Glomerular visceral epithelial cell (primary cell): ENCODE measurements at regions not wholly inside any gene's neighbourhood (a gene's known extent, or its start where the extent isn't known, plus 50 kb on each side); places are given as distances from the start of the nearest gene placed in this dataset.

ENCODE experiments used
- DNase-seq: peaks from one replicate; pipeline ENCODE4 v3.0.0-alpha.2; 2016; ENCODE audit errors: extremely low spot score

GRCh38 chr2:196315388-196316049 lies 144.1 kb upstream of the STK17B start:
- DNase-seq, result peak; percentile 22

GRCh38 chr2:196316050-196316430 lies 144.7 kb upstream of the STK17B start:
- DNase-seq, result no peak

- DNase-seq, result no peak
Measured at GRCh38 chr2:196318517-196319377, 147.4 kb upstream of the STK17B start.

GRCh38 chr2:196322973-196323810 lies 151.8 kb upstream of the STK17B start:
- DNase-seq, result peak; percentile 30

GRCh38 chr2:196324211-196324610 lies 152.8 kb upstream of the STK17B start:
- DNase-seq, result no peak

- DNase-seq, result no peak
Measured at GRCh38 chr2:196328088-196328680, 156.8 kb upstream of the STK17B start.

- no peak for DNase-seq
Measured at GRCh38 chr2:196329959-196330358, 158.6 kb upstream of the STK17B start.

- DNase-seq, result no peak
Measured at GRCh38 chr2:196330645-196331044, 159.3 kb upstream of the STK17B start.

GRCh38 chr2:196331143-196331542 lies 159.8 kb upstream of the STK17B start:
- peak; percentile 48 for DNase-seq

GRCh38 chr2:196331851-196332250 lies 160.5 kb upstream of the STK17B start:
- no peak for DNase-seq

GRCh38 chr2:196333397-196333796 lies 162.0 kb upstream of the STK17B start:
- no peak for DNase-seq

GRCh38 chr2:196334710-196335109 lies 163.3 kb upstream of the STK17B start:
- DNase-seq, result no peak

GRCh38 chr2:196335221-196335634 lies 163.8 kb upstream of the STK17B start:
- peak; percentile 72 for DNase-seq

GRCh38 chr2:196336207-196336606 lies 164.8 kb upstream of the STK17B start:
- DNase-seq, result peak; percentile 79

GRCh38 chr2:196336715-196337114 lies 165.3 kb upstream of the STK17B start:
- peak; percentile 57 for DNase-seq

- DNase-seq, result peak; percentile 61
Measured at GRCh38 chr2:196337208-196337953, 166.0 kb upstream of the STK17B start.

GRCh38 chr2:196338440-196338839 lies 167.1 kb upstream of the STK17B start:
- DNase-seq, result no peak

GRCh38 chr2:196341277-196341841 lies 170.0 kb upstream of the STK17B start:
- no peak for DNase-seq

- DNase-seq, result no peak
Measured at GRCh38 chr2:196344397-196344796, 173.0 kb upstream of the STK17B start.

GRCh38 chr2:196353717-196354116 lies 182.3 kb upstream of the STK17B start:
- no peak for DNase-seq

GRCh38 chr2:196354186-196354585 lies 182.8 kb upstream of the STK17B start:
- DNase-seq, result no peak
